ENCODE measurements at regions not wholly inside any gene's neighbourhood (a gene's known extent, or its start where the extent isn't known, plus 50 kb on each side); places are given as distances from the start of the nearest gene placed in this dataset.
"Not testable (repeated sequence)": the region's sequence is repeated elsewhere in the genome, so short reads cannot be mapped to it uniquely, and the experiment has no call there.

DNA sequence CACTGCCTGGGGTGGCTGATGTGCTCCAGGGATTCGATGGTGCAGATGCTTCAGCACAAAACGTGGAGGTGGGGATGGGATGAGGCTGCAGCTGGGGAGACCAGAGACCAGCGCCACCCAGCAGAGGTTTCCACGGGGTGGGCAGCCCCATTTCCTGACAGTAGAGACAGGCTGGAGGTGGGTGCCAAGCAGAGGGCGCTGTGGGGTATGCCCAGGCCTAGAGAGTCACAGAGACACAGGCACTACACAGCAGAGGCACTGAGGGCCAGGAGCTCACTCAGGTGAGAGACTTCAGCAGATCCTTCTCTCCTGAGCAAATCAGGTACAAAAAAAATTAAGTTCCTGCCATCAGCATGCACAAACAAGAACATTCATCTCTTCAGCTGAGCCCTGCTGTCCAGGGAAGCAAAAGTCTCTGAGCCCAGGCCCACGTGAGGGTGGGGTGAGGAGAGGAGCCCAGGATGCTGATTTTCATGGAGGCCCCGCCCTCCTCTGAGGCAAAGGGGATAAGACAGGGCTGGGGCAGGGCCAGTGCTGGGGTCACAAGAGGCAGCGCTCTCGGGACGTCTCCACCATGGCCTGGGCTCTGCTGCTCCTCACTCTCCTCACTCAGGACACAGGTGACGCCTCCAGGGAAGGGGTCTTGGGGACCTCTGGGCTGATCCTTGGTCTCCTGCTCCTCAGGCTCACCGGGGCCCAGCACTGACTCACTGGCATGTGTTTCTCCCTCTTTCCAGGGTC, 53.1 kb downstream of the GGTLC2 start:
- peaks cover 0 to 5% (median 0%) of the 10 kb centered on the region in 4 donors for H3K4me1 Mint-ChIP-seq

DNA sequence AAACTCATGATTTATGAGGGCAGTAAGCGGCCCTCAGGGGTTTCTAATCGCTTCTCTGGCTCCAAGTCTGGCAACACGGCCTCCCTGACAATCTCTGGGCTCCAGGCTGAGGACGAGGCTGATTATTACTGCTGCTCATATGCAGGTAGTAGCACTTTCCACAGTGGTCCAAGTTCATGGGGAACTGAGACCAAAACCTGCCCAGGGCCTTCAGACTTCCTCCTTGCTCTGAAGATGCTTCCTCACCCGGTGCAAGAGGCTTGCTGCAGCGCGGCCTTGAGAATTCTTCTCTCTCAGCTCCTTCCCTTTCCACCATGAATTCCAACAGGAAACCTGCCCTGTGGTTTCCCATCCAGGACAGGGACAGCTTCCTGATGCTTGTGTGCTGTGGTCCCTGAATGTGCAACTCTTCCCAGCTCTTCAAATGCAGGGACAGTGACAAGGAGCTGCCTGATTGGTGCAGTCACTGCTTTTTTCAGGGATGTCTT, 53.9 kb downstream of the GGTLC2 start:
- Histone ChIP-seq H3K27me3 (ENCODE audit: insufficient read depth, low read length) (no peaks in the 10 kb centered on the region), H3K4me1 (ENCODE audit: insufficient read depth, low read length) (no peaks in the 10 kb centered on the region), H3K9me3 (ENCODE audit: control insufficient read depth in 1 of 2, low read length in 2 of 2) (no peaks in the 10 kb centered on the region), H3K4me3 (ENCODE audit: low read length in 2 of 2) (no peak overlapping the region), H3K27ac (ENCODE audit: low read depth, low read length) (no peak overlapping the region), H3K36me3 (ENCODE audit: insufficient read depth, low read length) (no peaks in the 10 kb centered on the region)
- no peak for DNase-seq
- Mint-ChIP-seq H3K27me3 (peaks cover 0 to 2% of the 10 kb centered on the region in 2 donors), H3K27ac (no peak overlapping the region), H3K36me3 (no peaks in the 10 kb centered on the region), H3K4me3 (no peak overlapping the region), H3K9me3 (no peaks in the 10 kb centered on the region), H3K4me1 (peaks cover 0 to 2% (median 0%) of the 10 kb centered on the region in 4 donors)
- intact Hi-C loops (cut with micrococcal nuclease): no loop called here
- POLR2A ChIA-PET (ENCODE audit: partially characterized antibody): no interaction called here
- CTCF ChIA-PET (ENCODE audit: partially characterized antibody): interaction anchor here (1.5 kb wide), 1 partner anchor 11 kb away, joined by 4 read pairs; no protein-coding TSS in a partner anchor

More for the DNA sequence above, 53.1 kb downstream of the GGTLC2 start:
- POLR2A ChIA-PET (ENCODE audit: partially characterized antibody): no interaction called here
- H3K36me3 Mint-ChIP-seq: no peaks in the 10 kb centered on the region
- intact Hi-C loops (cut with micrococcal nuclease): no loop called here
- Histone ChIP-seq H3K4me1 (ENCODE audit: insufficient read depth, low read length) (no peaks in the 10 kb centered on the region), H3K9me3 (ENCODE audit: control insufficient read depth in 1 of 2, low read length in 2 of 2) (no peaks in the 10 kb centered on the region), H3K27me3 (ENCODE audit: insufficient read depth, low read length) (no peaks in the 10 kb centered on the region), H3K27ac (ENCODE audit: low read depth, low read length) (no peak overlapping the region), H3K36me3 (ENCODE audit: insufficient read depth, low read length) (no peaks in the 10 kb centered on the region), H3K4me3 (ENCODE audit: low read length in 2 of 2) (no peak overlapping the region)
- CTCF ChIA-PET (ENCODE audit: partially characterized antibody): no interaction called here
- no peak for DNase-seq
- H3K9me3 Mint-ChIP-seq: no peaks in the 10 kb centered on the region
- H3K27ac Mint-ChIP-seq: no peak overlapping the region
- no peak overlapping the region for H3K4me3 Mint-ChIP-seq
- H3K27me3 Mint-ChIP-seq: peaks cover 0 to 2% of the 10 kb centered on the region in 2 donors

DNA sequence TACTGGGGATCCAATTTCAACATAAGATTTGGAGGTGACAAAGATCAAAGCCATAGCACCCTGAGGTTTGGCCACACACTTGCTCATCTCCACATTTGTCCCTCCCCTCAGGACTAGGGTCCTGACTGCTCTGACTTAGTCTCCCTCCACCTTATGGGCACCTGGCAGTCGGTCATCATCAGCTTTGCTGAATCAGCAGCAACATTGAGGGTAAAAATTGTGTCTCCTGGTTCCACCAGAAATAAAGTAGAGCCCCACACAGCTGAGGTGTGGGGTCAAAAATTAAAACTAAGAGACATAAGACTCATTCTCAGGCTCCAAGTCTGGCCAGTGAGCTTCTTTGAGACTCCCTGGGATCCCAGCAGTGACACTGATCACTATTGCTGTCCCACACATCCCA, 56.2 kb downstream of the GGTLC2 start:
- no peak for DNase-seq
- H3K27me3 ChIP-seq (ENCODE audit: insufficient read depth, low read length): no peaks in the 10 kb centered on the region
- Mint-ChIP-seq H3K4me3 (no peak overlapping the region), H3K36me3 (no peaks in the 10 kb centered on the region), H3K9me3 (no peaks in the 10 kb centered on the region), H3K27ac (no peak overlapping the region), H3K4me1 (no peaks in the 10 kb centered on the region), H3K27me3 (peaks cover 0 to 2% of the 10 kb centered on the region in 2 donors)
- H3K27ac ChIP-seq (ENCODE audit: low read depth, low read length): no peak overlapping the region
- ChIA-PET POLR2A (ENCODE audit: partially characterized antibody) (no interaction called here), CTCF (ENCODE audit: partially characterized antibody) (interaction anchor here (5.1 kb wide), 1 partner anchor 184 kb away, joined by 29 read pairs; no protein-coding TSS in a partner anchor)
- H3K4me1 ChIP-seq (ENCODE audit: insufficient read depth, low read length): no peaks in the 10 kb centered on the region
- H3K36me3 ChIP-seq (ENCODE audit: insufficient read depth, low read length): no peaks in the 10 kb centered on the region
- no peaks in the 10 kb centered on the region for H3K9me3 ChIP-seq (ENCODE audit: control insufficient read depth in 1 of 2, low read length in 2 of 2)
- no peak overlapping the region for H3K4me3 ChIP-seq (ENCODE audit: low read length in 2 of 2)
- intact Hi-C loops (cut with micrococcal nuclease): no loop called here

DNA sequence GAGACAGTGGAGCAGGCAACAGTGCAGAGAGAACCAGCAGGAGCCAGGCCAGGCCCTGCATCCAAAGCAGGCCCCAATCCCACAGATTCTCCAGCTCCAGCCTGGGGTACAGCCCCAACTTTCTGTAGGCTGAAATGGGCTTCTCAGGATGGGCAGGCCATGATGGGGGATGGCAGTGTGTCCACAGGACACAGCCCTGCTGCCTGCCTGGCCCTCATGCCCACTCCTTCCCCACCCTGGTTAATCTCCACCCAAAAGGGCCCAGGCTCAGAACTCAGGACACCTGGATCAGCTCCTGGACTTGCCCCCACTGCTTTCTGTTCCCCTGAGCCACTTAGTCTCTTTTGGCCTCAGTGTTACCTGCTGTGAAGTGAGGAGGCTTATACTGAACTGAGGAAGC, 57.1 kb downstream of the GGTLC2 start:
- H3K4me1 Mint-ChIP-seq; H3K27ac Mint-ChIP-seq; H3K36me3 Mint-ChIP-seq; DNase-seq; H3K27ac ChIP-seq (ENCODE audit: low read depth, low read length); POLR2A ChIA-PET (ENCODE audit: partially characterized antibody); H3K9me3 ChIP-seq (ENCODE audit: control insufficient read depth in 1 of 2, low read length in 2 of 2); H3K4me3 ChIP-seq (ENCODE audit: low read length in 2 of 2); H3K4me1 ChIP-seq (ENCODE audit: insufficient read depth, low read length); H3K27me3 Mint-ChIP-seq; H3K4me3 Mint-ChIP-seq; intact Hi-C loops (cut with micrococcal nuclease); H3K36me3 ChIP-seq (ENCODE audit: insufficient read depth, low read length); H3K9me3 Mint-ChIP-seq; H3K27me3 ChIP-seq (ENCODE audit: insufficient read depth, low read length): not testable (repeated sequence)
- CTCF ChIA-PET (ENCODE audit: partially characterized antibody): interaction anchor here (1.5 to 5.4 kb wide), 3 partner anchors 8 to 183 kb away, joined by 3 to 29 read pairs (median 24); no protein-coding TSS in a partner anchor

DNA sequence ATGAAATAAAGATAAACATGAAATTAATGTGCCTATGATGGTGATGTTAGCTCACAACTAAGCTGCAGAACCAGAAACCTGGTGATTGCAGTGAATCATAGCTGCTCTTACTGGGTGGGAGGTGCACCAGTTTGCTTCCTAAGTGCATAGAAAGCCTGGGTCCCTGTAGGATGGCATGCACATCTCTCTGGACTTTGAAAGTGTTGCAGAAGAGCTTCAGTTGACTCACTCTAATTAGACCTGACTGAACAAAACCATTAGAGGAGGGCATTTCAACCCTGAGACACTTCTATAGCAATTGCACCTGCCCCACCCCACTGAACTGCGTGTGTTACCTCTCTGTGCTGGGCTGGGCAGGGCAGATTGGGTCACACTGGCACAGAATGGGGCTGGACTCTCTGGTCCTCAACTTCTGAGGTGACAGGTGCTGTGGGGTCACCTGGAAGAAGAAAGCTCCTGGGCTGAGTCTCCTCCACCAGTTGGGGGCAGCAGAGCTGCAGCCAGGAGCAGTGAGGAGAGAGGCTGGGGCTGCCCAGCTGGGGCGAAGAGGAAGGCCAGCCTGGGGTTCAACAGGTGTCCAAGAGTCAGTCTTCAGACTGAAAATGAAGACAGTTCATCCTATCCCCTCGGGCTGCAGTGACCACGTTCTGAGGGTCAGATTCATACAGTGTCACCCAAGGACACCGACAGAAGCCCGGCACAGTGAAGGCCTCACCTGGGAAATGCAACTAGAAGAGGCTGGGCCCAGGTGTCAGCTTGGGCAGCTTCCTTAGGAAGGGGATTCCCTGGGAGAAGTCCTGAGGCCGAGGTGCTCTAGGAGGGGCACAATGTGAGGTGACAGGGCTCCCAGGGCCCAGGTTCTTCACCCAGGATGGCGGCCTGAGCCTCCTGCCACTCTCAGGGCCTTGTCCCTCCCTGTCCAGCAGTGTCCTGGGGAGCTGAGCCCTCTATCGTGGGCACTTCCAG, 58.1 kb downstream of the GGTLC2 start:
- Histone ChIP-seq H3K27ac (ENCODE audit: low read depth, low read length) (no peak overlapping the region), H3K27me3 (ENCODE audit: insufficient read depth, low read length) (no peaks in the 10 kb centered on the region), H3K9me3 (ENCODE audit: control insufficient read depth in 1 of 2, low read length in 2 of 2) (no peaks in the 10 kb centered on the region), H3K36me3 (ENCODE audit: insufficient read depth, low read length) (no peaks in the 10 kb centered on the region), H3K4me1 (ENCODE audit: insufficient read depth, low read length) (no peaks in the 10 kb centered on the region), H3K4me3 (ENCODE audit: low read length in 2 of 2) (no peak overlapping the region)
- POLR2A ChIA-PET (ENCODE audit: partially characterized antibody): no interaction called here
- DNase-seq: no peak
- CTCF ChIA-PET (ENCODE audit: partially characterized antibody): interaction anchor here (1.3 to 5.4 kb wide), 4 partner anchors 9 to 182 kb away, joined by 3 to 29 read pairs (median 14); no protein-coding TSS in a partner anchor
- peak overlapping the region in 1 of 7 donors; percentile 4 for H3K27ac Mint-ChIP-seq
- no peaks in the 10 kb centered on the region for H3K9me3 Mint-ChIP-seq
- intact Hi-C loops (cut with micrococcal nuclease): no loop called here
- H3K4me3 Mint-ChIP-seq: no peak overlapping the region
- peaks cover 0 to 2% of the 10 kb centered on the region in 2 donors for H3K27me3 Mint-ChIP-seq
- no peaks in the 10 kb centered on the region for H3K36me3 Mint-ChIP-seq
- H3K4me1 Mint-ChIP-seq: no peaks in the 10 kb centered on the region

DNA sequence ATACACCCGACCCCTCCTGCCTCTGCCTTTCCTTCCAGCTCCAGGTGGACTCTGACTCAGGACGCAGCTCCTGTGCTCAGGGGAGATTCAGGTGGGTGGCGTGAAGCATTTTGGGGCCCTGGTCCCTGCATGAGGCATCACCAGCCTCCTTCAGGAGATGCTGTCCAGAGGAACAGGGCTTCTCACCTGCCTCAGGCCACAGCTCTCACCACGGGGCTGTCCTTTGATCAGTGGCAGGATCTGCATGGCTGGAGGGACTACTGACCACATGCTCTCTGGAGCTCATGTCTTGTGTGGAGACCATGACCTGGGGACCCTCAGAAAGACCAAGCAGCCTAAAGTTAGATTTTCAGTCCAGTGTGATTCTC, 58.8 kb downstream of the GGTLC2 start:
- ChIA-PET CTCF (ENCODE audit: partially characterized antibody) (interaction anchor here (0.6 to 5.4 kb wide), 5 partner anchors 9 to 181 kb away, joined by 3 to 29 read pairs (median 3); no protein-coding TSS in a partner anchor), POLR2A (ENCODE audit: partially characterized antibody) (no interaction called here)
- Mint-ChIP-seq H3K4me3 (no peak overlapping the region), H3K36me3 (no peaks in the 10 kb centered on the region), H3K9me3 (no peaks in the 10 kb centered on the region), H3K27me3 (peaks cover 0 to 2% of the 10 kb centered on the region in 2 donors), H3K4me1 (no peaks in the 10 kb centered on the region), H3K27ac (no peak overlapping the region)
- no peak for DNase-seq
- no peaks in the 10 kb centered on the region for H3K27me3 ChIP-seq (ENCODE audit: insufficient read depth, low read length)
- no peaks in the 10 kb centered on the region for H3K9me3 ChIP-seq (ENCODE audit: control insufficient read depth in 1 of 2, low read length in 2 of 2)
- no peak overlapping the region for H3K27ac ChIP-seq (ENCODE audit: low read depth, low read length)
- no peaks in the 10 kb centered on the region for H3K36me3 ChIP-seq (ENCODE audit: insufficient read depth, low read length)
- H3K4me1 ChIP-seq (ENCODE audit: insufficient read depth, low read length): no peaks in the 10 kb centered on the region
- intact Hi-C loops (cut with micrococcal nuclease): no loop called here
- H3K4me3 ChIP-seq (ENCODE audit: low read length in 2 of 2): no peak overlapping the region

DNA sequence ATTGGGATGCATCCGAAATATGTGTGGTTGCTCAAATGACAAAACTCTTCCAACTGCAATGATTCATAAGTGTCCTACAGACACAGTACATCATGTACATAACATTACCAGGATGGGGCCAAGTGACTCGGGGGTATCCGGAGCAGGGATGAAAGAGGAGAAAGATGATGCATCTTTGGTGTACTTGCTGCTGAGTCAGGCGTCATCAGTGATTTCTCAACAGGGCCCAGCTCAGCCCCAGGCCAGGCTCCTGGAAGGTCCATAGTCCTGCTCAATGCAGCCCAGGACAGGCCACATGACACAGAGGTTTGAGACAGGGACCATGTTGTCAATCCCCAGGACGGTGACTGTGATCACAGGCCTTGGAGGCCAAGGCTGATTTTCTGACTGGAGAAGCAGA, 59.3 kb downstream of the GGTLC2 start:
- DNase-seq: no peak
- Histone ChIP-seq H3K27me3 (ENCODE audit: insufficient read depth, low read length) (no peaks in the 10 kb centered on the region), H3K27ac (ENCODE audit: low read depth, low read length) (no peak overlapping the region), H3K36me3 (ENCODE audit: insufficient read depth, low read length) (no peaks in the 10 kb centered on the region), H3K9me3 (ENCODE audit: control insufficient read depth in 1 of 2, low read length in 2 of 2) (no peaks in the 10 kb centered on the region), H3K4me3 (ENCODE audit: low read length in 2 of 2) (no peak overlapping the region), H3K4me1 (ENCODE audit: insufficient read depth, low read length) (no peaks in the 10 kb centered on the region)
- peaks cover 0 to 2% of the 10 kb centered on the region in 2 donors for H3K27me3 Mint-ChIP-seq
- H3K4me3 Mint-ChIP-seq: no peak overlapping the region
- H3K27ac Mint-ChIP-seq: no peak overlapping the region
- no peaks in the 10 kb centered on the region for H3K36me3 Mint-ChIP-seq
- intact Hi-C loops (cut with micrococcal nuclease): no loop called here
- ChIA-PET CTCF (ENCODE audit: partially characterized antibody) (interaction anchor here (0.6 to 5.4 kb wide), 4 partner anchors 11 to 181 kb away, joined by 3 to 29 read pairs (median 14); no protein-coding TSS in a partner anchor), POLR2A (ENCODE audit: partially characterized antibody) (no interaction called here)
- H3K9me3 Mint-ChIP-seq: no peaks in the 10 kb centered on the region
- H3K4me1 Mint-ChIP-seq: no peaks in the 10 kb centered on the region
